SK-N-SH treated with all-trans-retinoic acid at 6 μM for 48 hours (cell line): ENCODE measurements at regions not wholly inside any gene's neighbourhood (a gene's known extent, or its start where the extent isn't known, plus 50 kb on each side); places are given as distances from the start of the nearest gene placed in this dataset.
"Not testable (repeated sequence)": the region's sequence is repeated elsewhere in the genome, so short reads cannot be mapped to it uniquely, and the experiment has no call there.

ENCODE experiments used
- ARNTL ChIP-seq: fragments of 450-650 bp; formaldehyde crosslinking; IDR thresholded peaks from 2 replicates; pipeline ENCODE4 v1.5.0; 2020; ENCODE audit warnings: low read depth, mild to moderate bottlenecking, moderate library complexity, borderline replicate concordance
- RARB ChIP-seq: fragments of 250-450 bp; sonication (Bioruptor Pico); IDR thresholded peaks from 2 replicates; pipeline ENCODE4 v1.8.0; 2021; ENCODE audit warnings: mild to moderate bottlenecking, moderate library complexity
- TSHZ2 ChIP-seq: fragments of 250-450 bp; sonication (Bioruptor Pico); IDR thresholded peaks from 2 replicates; pipeline ENCODE4 v1.5.0; 2020; ENCODE audit warnings: mild to moderate bottlenecking, moderate library complexity
- ZFP3 ChIP-seq: fragments of 250-450 bp; sonication (Bioruptor Pico); IDR thresholded peaks from 2 replicates; pipeline ENCODE4 v1.5.0; 2020; ENCODE audit warnings: mild to moderate bottlenecking, moderate library complexity

GRCh38 chr16:29111901-29112680 lies 127.2 kb downstream of the LAT start:
- TF ChIP-seq ZFP3; RARB; TSHZ2 (CRISPR knock-in tag); ARNTL (CRISPR knock-in tag): not testable (repeated sequence)
